BJ (cell line): ENCODE measurements at regions not wholly inside any gene's neighbourhood (a gene's known extent, or its start where the extent isn't known, plus 50 kb on each side); places are given as distances from the start of the nearest gene placed in this dataset.

Source experiments
- CTCF ChIA-PET: fragments of 350-600 bp; formaldehyde crosslinking; extraction: SDS; loops from one replicate; lab custom pipeline; 2021; ENCODE audit warnings: antibody characterized with exemption, inconsistent platforms; lab: Yijun Ruan, JAX
- POLR2A ChIA-PET: fragments of 300-600 bp; sonication (Branson Sonifier 250); formaldehyde crosslinking; extraction: SDS; loops from one replicate; lab custom pipeline; 2021; ENCODE audit warnings: antibody characterized with exemption; lab: Charles Lee
- DNase-seq: peaks from one replicate; pipeline ENCODE4 v3.0.0-alpha.2; 2011; ENCODE audit warnings: low read depth
- H3K27me3 ChIP-seq: 2 replicates; pipeline ENCODE4 v1.6.0; 2011; ENCODE audit warnings: low read length; ENCODE audit not compliant: control insufficient read depth, insufficient read depth
- H3K36me3 ChIP-seq: 2 replicates; pipeline ENCODE4 v1.5.1; 2011; ENCODE audit warnings: low read length; ENCODE audit not compliant: control insufficient read depth, insufficient read depth
- H3K4me3 ChIP-seq: 2 replicates; pipeline ENCODE4 v1.5.1; 2011; ENCODE audit warnings: low read depth, mild to moderate bottlenecking, control low read depth, low read length
- TF ChIP-seq, protein P1 (sequence below): IDR thresholded peaks from 2 replicates; pipeline ENCODE4 v1.5.1; 2011; ENCODE audit warnings: low read depth, mild to moderate bottlenecking, control low read depth, inconsistent platforms, low read length, moderate library complexity; ENCODE audit not compliant: insufficient read depth

DNA sequence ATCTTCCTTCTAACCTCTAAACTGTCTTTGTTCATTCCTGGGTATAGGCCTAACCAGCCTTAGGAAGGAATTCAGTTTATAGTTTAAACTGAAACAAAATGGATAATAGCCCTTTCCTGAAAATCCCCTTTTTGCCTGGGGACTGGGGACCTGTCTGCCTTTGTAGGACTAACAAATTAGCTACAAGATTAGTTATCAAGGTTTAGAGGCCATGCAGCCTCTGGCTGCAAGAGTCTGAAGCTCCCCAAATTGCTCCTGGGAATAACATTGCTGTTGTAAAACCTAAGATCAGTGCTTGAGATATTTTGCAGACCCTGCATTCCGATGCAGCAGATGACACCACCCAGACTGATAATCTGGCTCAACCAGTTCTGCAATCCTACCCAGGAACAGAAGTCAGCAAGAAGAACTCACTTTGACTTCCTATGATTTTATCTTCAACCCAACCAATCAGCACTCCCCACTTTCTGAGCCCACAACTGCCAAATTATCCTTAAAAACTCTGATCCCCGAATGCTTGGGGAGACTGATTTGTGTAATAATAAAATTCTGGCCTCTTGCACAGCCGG, 96.6 kb upstream of the ETV3 start:
- CTCF ChIA-PET: no interaction called here
- Histone ChIP-seq H3K4me3 (no peak overlapping the region), H3K27me3 (no peaks in the 10 kb centered on the region; the same call in 1 of the 2 replicates), H3K36me3 (no peaks in the 10 kb centered on the region)
- TF ChIP-seq, protein P1, sequence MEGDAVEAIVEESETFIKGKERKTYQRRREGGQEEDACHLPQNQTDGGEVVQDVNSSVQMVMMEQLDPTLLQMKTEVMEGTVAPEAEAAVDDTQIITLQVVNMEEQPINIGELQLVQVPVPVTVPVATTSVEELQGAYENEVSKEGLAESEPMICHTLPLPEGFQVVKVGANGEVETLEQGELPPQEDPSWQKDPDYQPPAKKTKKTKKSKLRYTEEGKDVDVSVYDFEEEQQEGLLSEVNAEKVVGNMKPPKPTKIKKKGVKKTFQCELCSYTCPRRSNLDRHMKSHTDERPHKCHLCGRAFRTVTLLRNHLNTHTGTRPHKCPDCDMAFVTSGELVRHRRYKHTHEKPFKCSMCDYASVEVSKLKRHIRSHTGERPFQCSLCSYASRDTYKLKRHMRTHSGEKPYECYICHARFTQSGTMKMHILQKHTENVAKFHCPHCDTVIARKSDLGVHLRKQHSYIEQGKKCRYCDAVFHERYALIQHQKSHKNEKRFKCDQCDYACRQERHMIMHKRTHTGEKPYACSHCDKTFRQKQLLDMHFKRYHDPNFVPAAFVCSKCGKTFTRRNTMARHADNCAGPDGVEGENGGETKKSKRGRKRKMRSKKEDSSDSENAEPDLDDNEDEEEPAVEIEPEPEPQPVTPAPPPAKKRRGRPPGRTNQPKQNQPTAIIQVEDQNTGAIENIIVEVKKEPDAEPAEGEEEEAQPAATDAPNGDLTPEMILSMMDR: no peak
- no peak for DNase-seq
- POLR2A ChIA-PET: no interaction called here

DNA sequence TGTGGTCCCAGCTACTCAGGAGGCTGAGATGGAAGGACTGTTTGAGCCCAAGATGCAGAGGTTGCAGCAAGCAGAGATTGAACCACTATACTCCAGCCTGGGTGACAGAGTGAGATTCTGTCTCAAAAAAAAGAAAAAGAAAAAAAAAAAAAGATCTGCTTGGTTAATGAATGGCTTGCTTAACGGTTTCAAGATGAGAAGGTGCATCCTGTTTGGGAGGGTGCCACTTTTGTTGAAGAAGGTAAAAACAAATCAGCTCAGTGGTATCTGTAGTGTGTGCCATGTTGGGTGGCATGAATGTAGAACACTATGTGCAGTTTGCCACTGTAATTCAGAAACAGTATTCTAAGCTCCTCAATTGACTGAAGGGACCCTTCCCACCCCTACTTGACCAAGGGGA, 94.9 kb upstream of the ETV3 start:
- Histone ChIP-seq H3K36me3 (no peaks in the 10 kb centered on the region), H3K27me3 (no peaks in the 10 kb centered on the region), H3K4me3 (no peak overlapping the region)
- ChIA-PET CTCF (no interaction called here), POLR2A (no interaction called here)
- TF ChIP-seq, protein P1: no peak
- DNase-seq: no peak

DNA sequence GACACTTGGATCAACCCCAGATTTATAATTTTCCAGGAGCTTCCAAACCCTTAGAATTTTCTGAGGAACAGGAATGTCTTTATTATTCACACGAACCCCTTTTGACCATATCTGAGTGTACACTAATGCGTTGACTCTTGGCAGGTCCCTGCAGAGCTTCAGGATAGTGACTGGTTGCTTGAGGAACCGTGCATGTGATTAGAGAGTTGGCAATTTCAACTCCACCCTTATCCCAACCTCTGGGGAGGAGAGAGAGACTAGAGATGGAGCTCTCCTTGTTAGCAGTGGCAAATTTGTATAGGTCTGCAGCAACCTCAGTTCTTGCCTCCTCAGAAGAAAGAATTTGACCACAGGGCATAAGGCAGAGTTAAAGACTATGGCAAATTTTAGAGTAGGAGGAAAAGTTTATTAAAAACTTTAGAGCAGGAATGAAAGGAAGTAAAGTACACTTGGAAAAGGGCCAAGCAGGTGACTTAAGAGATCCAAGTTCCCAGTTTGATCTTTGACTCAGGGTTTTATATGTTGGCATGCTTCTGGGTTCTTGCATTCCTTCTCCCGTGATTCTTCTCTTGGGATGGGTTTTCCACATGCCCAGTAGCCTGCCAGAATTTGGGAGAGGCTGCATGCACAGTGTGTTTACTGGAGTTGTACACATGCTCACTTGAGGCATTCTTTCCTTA, 93.8 kb upstream of the ETV3 start:
- Histone ChIP-seq H3K36me3 (no peaks in the 10 kb centered on the region), H3K4me3 (no peak overlapping the region), H3K27me3 (no peaks in the 10 kb centered on the region)
- ChIA-PET CTCF (no interaction called here), POLR2A (no interaction called here)
- TF ChIP-seq, protein P1: no peak
- no peak for DNase-seq

DNA sequence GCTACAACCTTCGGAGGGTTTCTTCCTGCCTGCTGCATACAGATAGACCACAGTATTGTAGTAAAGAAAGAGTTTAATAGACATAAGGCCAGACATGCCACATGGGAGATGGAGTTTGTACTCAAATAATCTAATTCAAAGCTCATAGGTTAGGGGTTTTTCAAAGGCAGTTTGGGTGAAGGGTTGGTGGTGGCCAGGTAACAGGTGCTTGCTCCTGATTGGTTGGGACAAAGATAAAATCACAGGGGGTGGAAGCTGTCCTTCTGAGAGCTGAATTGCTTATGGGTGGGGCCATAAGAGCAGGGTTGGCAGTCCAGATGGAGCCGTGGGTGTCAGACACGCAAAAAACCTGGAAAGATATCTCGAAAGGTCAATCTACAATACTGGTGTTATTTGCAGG, 92.3 kb upstream of the ETV3 start:
- POLR2A ChIA-PET: no interaction called here
- H3K4me3 ChIP-seq: no peak overlapping the region
- H3K27me3 ChIP-seq: no peaks in the 10 kb centered on the region
- TF ChIP-seq, protein P1: no peak
- DNase-seq: no peak
- no peaks in the 10 kb centered on the region for H3K36me3 ChIP-seq
- CTCF ChIA-PET: no interaction called here

DNA sequence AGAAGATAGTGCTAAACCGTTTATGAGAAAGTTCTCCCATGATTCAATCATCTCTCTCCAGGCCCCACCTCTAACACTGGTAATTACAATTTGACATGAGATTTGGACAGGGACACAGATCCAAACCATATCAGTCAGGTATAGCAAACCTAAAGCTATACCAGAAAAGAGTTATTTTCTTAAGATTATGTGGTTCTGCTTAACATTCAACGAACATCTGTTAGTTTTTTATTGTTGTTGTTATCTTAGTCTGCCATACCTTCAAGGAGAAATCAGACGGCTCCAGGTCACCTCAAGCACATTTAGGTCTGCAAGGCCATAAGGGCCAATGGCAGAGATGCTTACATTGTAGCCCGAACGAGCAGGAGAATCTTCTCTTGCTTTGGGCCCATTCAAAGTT, 89.5 kb upstream of the ETV3 start:
- Histone ChIP-seq H3K27me3 (no peaks in the 10 kb centered on the region), H3K36me3 (no peaks in the 10 kb centered on the region), H3K4me3 (no peak overlapping the region)
- TF ChIP-seq, protein P1: no peak
- POLR2A ChIA-PET: no interaction called here
- CTCF ChIA-PET: no interaction called here
- no peak for DNase-seq
